IMR-90 (cell line): ENCODE measurements at regions not wholly inside any gene's neighbourhood (a gene's known extent, or its start where the extent isn't known, plus 50 kb on each side); places are given as distances from the start of the nearest gene placed in this dataset.

Source experiments
- BHLHE40 ChIP-seq: fragments of 150-350 bp; IDR thresholded peaks from 2 replicates; pipeline ENCODE4 v1.6.1; 2016; ENCODE audit warnings: mild to moderate bottlenecking, low read depth, low read length
- CEBPB ChIP-seq: IDR thresholded peaks from 2 replicates; pipeline ENCODE4 v1.6.1; 2012; ENCODE audit warnings: low read depth, low read length, improper control_type of control experiment
- CTCF ChIP-seq: conservative IDR thresholded peaks from 2 replicates; pipeline ENCODE4 v1.5.1; 2012; ENCODE audit warnings: mild to moderate bottlenecking, low read depth, low read length, improper control_type of control experiment
- MAZ ChIP-seq: IDR thresholded peaks from 2 replicates; pipeline ENCODE4 v1.6.1; 2012; ENCODE audit warnings: low read depth, mild to moderate bottlenecking, low read length, improper control_type of control experiment, moderate library complexity, borderline replicate concordance
- MXI1 ChIP-seq: IDR thresholded peaks from 2 replicates; pipeline ENCODE4 v1.6.1; 2012; ENCODE audit warnings: low read depth, mild to moderate bottlenecking, low read length, moderate library complexity, borderline replicate concordance
- POLR2A ChIP-seq: IDR thresholded peaks from 2 replicates; pipeline ENCODE4 v1.6.1; 2012; ENCODE audit warnings: mild to moderate bottlenecking, low read depth, low read length
- RAD21 ChIP-seq: IDR thresholded peaks from 2 replicates; pipeline ENCODE4 v1.6.1; 2012; ENCODE audit warnings: low read length, improper control_type of control experiment
- RCOR1 ChIP-seq: IDR thresholded peaks from 2 replicates; pipeline ENCODE4 v1.6.1; 2012; ENCODE audit warnings: mild to moderate bottlenecking, low read length, improper control_type of control experiment; ENCODE audit not compliant: insufficient replicate concordance
- RFX5 ChIP-seq: IDR thresholded peaks from 2 replicates; pipeline ENCODE4 v1.8.0; 2012; ENCODE audit warnings: low read depth, mild to moderate bottlenecking, low read length, moderate library complexity
- TF ChIP-seq, protein P1 (sequence below): fragments of 150-350 bp; IDR thresholded peaks from 2 replicates; pipeline ENCODE4 v1.6.1; 2017; ENCODE audit warnings: mild to moderate bottlenecking, antibody characterized with exemption, low read length, low read depth
- TF ChIP-seq, protein P2 (sequence below): fragments of 150-350 bp; IDR thresholded peaks from 2 replicates; pipeline ENCODE4 v1.6.1; 2016; ENCODE audit warnings: low read depth, mild to moderate bottlenecking, low read length, moderate library complexity, borderline replicate concordance

- no peak for TF ChIP-seq CTCF
- TF ChIP-seq, protein P1, sequence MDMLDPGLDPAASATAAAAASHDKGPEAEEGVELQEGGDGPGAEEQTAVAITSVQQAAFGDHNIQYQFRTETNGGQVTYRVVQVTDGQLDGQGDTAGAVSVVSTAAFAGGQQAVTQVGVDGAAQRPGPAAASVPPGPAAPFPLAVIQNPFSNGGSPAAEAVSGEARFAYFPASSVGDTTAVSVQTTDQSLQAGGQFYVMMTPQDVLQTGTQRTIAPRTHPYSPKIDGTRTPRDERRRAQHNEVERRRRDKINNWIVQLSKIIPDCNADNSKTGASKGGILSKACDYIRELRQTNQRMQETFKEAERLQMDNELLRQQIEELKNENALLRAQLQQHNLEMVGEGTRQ = no peak
- TF ChIP-seq RCOR1 = no peak
- no peak for TF ChIP-seq POLR2A
- TF ChIP-seq BHLHE40 = no peak
- TF ChIP-seq RFX5 = no peak
- TF ChIP-seq, protein P2, sequence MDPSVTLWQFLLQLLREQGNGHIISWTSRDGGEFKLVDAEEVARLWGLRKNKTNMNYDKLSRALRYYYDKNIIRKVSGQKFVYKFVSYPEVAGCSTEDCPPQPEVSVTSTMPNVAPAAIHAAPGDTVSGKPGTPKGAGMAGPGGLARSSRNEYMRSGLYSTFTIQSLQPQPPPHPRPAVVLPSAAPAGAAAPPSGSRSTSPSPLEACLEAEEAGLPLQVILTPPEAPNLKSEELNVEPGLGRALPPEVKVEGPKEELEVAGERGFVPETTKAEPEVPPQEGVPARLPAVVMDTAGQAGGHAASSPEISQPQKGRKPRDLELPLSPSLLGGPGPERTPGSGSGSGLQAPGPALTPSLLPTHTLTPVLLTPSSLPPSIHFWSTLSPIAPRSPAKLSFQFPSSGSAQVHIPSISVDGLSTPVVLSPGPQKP = no peak
- TF ChIP-seq RAD21 = no peak
- no peak for TF ChIP-seq MAZ
- no peak for TF ChIP-seq MXI1
- no peak for TF ChIP-seq CEBPB
These were observed 124.9 kb upstream of the GRIA1 start for GRCh38 chr5:153365547-153365946.
